22Rv1 (cell line): ENCODE measurements at regions not wholly inside any gene's neighbourhood (a gene's known extent, or its start where the extent isn't known, plus 50 kb on each side); places are given as distances from the start of the nearest gene placed in this dataset.

Experiments used
- H3K27ac ChIP-seq: fragments of 450-650 bp; 2 replicates; pipeline ENCODE4 v1.5.1; 2017
- ZFX ChIP-seq: fragments of 450-650 bp; IDR thresholded peaks from 2 replicates; pipeline ENCODE4 v1.6.1; 2017; ENCODE audit warnings: antibody characterized with exemption, borderline replicate concordance
- TF ChIP-seq, protein P1 (sequence below): fragments of 450-650 bp; IDR thresholded peaks from 2 replicates; pipeline ENCODE4 v1.5.1; 2017; ENCODE audit warnings: mild to moderate bottlenecking

DNA sequence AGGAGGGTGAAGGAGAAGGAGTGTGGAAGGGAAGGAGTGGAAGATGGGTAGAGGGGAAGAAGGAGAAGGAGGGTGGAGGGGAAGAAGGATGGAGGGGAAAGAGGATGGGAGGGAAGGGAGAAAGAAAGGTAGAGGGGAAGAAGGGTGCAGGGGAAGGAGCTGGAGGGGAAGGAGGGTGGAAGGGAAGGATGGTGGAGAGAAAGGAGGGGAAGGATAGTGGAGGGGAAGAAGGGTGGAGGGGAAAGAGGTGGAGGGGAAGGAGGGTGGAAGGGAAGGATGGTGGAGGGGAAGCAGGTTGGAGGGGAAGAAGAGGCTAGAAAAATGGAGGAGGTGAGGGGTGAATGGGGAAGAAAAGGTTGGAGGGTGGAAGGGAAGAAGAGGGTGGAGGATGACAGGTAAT lies 927.9 kb downstream of the UQCRFS1 start:
- no peak overlapping the region for H3K27ac ChIP-seq
- no peak for TF ChIP-seq ZFX
- TF ChIP-seq, protein P1, sequence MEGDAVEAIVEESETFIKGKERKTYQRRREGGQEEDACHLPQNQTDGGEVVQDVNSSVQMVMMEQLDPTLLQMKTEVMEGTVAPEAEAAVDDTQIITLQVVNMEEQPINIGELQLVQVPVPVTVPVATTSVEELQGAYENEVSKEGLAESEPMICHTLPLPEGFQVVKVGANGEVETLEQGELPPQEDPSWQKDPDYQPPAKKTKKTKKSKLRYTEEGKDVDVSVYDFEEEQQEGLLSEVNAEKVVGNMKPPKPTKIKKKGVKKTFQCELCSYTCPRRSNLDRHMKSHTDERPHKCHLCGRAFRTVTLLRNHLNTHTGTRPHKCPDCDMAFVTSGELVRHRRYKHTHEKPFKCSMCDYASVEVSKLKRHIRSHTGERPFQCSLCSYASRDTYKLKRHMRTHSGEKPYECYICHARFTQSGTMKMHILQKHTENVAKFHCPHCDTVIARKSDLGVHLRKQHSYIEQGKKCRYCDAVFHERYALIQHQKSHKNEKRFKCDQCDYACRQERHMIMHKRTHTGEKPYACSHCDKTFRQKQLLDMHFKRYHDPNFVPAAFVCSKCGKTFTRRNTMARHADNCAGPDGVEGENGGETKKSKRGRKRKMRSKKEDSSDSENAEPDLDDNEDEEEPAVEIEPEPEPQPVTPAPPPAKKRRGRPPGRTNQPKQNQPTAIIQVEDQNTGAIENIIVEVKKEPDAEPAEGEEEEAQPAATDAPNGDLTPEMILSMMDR: no peak

DNA sequence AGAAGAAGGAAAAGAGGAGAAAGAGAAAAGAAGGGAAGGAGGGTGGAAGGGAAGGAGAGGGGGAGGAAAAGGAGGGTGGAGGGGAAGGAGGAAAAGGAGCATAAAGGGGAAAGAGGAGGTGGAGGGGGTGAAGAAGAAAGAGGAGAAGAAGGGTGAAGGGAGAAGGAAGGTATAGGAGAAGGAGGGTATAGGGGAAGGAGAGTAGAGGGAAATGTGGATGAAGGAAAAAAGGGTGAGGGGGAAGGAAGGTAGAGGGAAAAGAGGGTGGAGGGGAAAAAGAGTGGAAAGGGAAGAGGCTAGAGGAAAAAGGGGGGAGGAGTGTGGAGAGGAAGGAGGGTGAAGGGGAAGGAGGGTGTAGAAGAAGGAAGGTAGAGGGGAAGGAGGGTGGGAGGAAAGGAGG lies 928.6 kb downstream of the UQCRFS1 start:
- TF ChIP-seq ZFX: no peak
- TF ChIP-seq, protein P1: no peak
- H3K27ac ChIP-seq: no peak overlapping the region

DNA sequence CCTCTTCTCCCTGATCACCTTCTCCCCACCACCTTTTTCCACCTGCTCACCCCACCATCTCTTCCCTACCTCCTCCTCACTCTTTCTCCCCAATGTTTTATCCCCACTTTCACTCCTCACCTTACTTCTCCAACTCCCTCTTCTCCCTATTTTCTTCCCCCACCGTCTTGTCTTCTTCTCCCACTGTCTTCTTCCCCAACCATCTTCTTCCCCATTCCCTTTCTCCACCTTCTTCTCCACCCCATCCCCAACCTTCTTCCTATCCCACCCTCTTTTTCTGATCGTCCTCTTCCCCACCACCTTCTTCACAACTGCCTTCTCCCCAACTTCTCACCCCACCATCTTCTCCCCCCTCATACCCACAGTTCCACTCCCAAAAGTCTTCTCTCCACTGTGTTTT lies 929.4 kb downstream of the UQCRFS1 start:
- TF ChIP-seq, protein P1: no peak
- no peak for TF ChIP-seq ZFX
- no peak overlapping the region for H3K27ac ChIP-seq

DNA sequence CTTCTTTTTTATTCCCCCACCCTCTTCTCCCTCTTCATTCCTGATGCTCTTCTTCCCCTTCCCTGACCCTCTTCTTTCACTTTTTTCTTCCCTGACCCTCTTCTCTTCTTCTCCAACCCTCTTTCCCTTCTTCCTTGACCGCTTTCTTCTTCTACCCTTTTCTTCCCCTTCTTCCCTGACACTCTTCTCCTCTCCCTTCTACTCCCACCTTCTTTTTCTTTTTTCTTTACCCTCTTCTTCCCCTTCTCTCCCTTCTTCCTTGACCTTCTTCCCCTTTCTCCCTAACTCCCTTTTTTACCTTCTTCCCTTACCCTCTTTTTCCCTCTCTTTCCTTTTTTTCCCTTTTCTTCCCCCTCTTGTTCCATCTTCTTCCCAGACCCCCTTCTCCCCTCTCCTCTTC lies 931.3 kb downstream of the UQCRFS1 start:
- no peak overlapping the region for H3K27ac ChIP-seq
- TF ChIP-seq, protein P1: no peak
- TF ChIP-seq ZFX: no peak

DNA sequence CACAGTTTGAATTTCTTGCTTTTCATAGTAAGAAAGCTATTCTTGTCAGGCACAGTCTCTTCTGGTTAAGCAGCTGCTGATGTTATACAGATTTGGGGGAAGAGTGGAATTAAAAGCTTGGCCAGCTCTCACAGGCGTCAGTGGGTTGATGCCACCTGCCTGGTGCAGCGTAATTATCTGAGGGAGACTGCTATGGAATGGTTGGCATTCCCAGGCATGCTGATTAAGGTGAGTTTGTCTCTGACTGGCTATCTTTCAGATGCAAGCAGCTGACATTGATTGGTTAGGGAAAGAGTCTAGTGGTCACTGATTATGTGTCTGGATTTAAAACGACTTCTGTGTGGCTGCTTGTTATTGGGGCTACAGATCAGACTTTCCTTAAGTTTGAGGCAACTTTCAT lies 948.4 kb downstream of the UQCRFS1 start:
- no peak for TF ChIP-seq ZFX
- TF ChIP-seq, protein P1: no peak
- H3K27ac ChIP-seq: no peak overlapping the region

DNA sequence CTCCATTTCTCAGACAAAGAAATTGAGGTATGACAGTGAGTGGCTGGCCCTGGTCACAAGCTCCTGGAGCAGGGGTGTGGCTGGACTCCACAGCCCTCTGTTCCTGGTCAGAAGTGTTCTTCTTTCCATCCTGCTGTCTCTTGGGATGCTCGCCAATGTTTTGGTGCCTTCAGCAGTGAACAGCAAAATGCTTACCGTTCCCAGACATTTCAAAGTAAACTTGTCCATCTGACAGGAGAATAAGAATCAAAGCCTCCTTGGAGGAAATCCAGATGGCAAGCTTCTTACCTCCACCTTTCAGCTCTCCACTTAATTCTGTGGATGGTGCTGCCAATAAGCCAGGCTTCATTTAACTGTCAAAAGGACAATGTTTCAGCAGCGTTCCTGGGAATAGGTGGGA lies 954.1 kb downstream of the UQCRFS1 start:
- peak overlapping the region; percentile 87 for H3K27ac ChIP-seq
- TF ChIP-seq ZFX: no peak
- TF ChIP-seq, protein P1: no peak

DNA sequence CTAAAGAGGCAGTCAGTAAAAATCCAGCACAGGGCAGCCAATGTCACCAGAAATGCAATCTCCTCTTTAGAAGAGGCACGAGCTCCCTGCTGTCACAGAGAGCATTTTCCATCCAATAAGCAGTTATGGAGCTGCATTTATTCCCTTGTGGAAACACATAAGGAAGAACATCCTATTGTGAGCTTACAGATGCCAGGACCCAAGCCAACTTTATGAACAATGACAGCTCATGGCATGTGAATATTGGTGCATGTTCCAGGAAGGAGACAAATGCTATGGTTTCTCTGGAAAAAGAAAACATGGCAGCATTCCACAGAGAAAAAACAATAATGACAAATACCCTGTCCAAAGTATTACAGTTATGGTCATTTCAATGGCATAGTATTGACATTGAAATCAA lies 955.6 kb downstream of the UQCRFS1 start:
- no peak for TF ChIP-seq ZFX
- TF ChIP-seq, protein P1: no peak
- peak overlapping the region; percentile 87 for H3K27ac ChIP-seq
